DMS79 treated with DMSO at 0.1 percent for 48 hours (cell line): ENCODE measurements at regions not wholly inside any gene's neighbourhood (a gene's known extent, or its start where the extent isn't known, plus 50 kb on each side); places are given as distances from the start of the nearest gene placed in this dataset.
"Not testable (repeated sequence)": the region's sequence is repeated elsewhere in the genome, so short reads cannot be mapped to it uniquely, and the experiment has no call there.

Source experiments
- DNase-seq: peaks from one replicate; lab custom pipeline; 2025; lab: John Stamatoyannopoulos, UW

DNA sequence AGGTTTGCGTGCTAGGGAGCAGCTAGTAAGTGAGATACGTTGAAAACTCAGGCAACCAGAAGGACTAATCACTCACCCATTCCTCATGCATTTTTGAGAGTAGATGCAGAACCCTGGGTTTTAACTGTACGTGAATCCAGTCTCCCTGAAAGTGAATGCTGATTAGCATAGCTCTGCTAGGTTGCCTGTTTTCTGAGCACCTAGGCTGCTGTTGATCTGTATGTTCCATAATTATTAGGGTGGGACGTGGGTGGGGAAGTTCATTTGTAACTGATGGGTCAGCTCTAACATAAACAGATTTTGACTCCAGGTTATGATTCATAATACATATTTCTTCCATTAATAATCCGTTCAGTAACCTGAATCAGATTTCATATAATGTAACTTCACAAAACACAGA lies 379.0 kb upstream of the FANCL start:
- no peak for DNase-seq

- DNase-seq: no peak
These were observed 375.8 kb upstream of the FANCL start for GRCh38 chr2:58616961-58617360.

DNA sequence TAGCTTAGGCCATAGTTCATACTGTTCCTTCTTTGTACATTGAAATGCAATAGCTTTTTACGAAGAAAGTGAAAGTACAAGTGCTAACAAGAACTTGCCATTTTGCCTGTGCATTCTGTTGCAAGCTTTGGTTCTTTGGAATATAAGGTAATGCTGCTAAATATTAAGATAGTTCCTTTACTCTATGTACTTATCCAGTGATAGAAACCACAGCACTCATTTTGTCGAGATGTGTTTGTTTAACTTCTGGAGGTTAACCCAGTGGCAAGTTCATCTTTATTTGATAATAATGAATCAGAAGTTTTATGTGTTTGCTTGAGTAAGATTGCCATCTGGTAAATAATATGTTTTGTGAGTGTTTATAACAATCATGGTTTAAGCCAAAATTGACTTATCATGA lies 373.1 kb upstream of the FANCL start:
- peak; percentile 46 for DNase-seq

- no peak for DNase-seq
These were observed 371.8 kb upstream of the FANCL start for GRCh38 chr2:58612973-58613372.

- no peak for DNase-seq
These were observed 368.2 kb upstream of the FANCL start for GRCh38 chr2:58609326-58609725.

GRCh38 chr2:58608146-58608545 lies 367.0 kb upstream of the FANCL start:
- no peak for DNase-seq

GRCh38 chr2:58607448-58607847 lies 366.3 kb upstream of the FANCL start:
- no peak for DNase-seq

DNA sequence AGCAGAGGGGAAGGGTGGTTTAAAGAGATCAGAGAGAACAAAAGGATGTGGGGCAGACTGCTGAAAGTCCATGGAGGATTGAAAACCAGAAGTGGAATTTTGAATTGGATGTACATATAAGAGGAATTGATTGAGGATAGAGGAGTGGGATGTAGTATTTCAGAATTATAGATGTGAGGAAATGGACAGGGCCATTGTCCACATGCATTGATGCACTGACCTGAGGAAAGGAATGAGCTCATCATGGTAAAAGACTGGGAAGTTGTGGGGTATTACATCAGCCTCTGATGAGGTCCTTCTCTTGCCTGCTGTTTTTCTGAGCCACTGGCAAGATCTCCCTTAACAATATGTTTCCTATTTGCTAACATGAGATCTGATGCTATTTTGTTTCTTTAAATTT lies 365.7 kb upstream of the FANCL start:
- DNase-seq: no peak

DNA sequence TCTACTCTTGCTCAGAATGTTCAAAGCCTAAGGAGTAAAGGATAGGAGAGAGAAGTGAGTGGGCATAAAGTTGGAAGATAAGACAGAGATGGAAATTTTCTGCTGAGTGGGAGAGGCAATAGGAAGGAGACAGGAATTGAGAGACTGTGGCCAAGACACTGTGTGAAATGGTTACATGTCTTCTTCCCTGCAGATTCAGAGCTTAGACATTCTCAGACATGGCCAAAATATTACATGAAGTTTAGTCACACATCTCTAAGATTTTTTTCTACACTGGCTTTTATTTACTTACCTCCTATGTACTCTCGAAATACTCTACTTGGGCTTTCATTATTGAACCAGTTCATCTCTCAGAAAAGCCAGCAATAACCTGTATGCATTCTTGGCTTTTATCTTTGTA lies 363.0 kb upstream of the FANCL start:
- no peak for DNase-seq

GRCh38 chr2:58601017-58601416 lies 359.9 kb upstream of the FANCL start:
- no peak for DNase-seq

- no peak for DNase-seq
These were observed 357.0 kb upstream of the FANCL start for GRCh38 chr2:58598171-58598570.

- no peak for DNase-seq
These were observed 354.6 kb upstream of the FANCL start for GRCh38 chr2:58595714-58596113.

GRCh38 chr2:58594762-58595161 lies 353.6 kb upstream of the FANCL start:
- DNase-seq: no peak

DNA sequence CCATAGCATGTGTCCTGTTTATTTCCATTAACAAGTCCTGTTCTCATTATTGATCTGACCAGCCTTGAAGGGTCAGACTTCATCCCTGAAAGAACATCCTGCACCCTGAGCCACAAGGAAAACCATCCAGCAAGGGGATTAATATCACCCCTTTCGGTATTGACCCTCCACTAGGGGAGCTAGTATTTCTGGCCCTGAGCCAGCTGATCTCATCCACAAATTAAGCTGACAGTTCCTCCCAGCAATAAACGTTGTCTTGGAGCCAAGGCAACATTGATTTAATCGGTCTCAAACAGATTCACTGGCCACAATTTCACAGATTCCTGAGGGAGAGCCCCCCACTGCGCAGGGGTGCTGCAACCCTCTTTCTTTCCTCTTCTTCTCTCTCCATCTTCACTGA lies 353.1 kb upstream of the FANCL start:
- no peak for DNase-seq

DNA sequence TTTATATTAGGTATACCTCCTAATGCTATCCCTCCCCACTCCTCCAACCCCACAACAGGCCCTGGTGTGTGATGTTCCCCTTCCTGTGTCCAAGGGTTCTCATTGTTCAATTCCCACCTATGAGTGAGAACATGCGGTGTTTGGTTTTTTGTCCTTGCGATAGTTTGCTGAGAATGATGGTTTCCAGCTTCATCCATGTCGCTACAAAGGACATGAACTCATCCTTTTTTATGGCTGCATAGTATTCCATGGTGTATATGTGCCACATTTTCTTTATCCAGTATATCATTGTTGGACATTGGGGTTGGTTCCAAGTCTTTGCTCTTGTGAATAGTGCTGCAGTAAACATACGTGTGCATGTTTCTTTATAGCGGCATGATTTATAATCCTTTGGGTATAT lies 345.1 kb upstream of the FANCL start:
- not testable (repeated sequence) for DNase-seq

- no peak for DNase-seq
These were observed 344.1 kb upstream of the FANCL start for GRCh38 chr2:58585233-58585632.

DNA sequence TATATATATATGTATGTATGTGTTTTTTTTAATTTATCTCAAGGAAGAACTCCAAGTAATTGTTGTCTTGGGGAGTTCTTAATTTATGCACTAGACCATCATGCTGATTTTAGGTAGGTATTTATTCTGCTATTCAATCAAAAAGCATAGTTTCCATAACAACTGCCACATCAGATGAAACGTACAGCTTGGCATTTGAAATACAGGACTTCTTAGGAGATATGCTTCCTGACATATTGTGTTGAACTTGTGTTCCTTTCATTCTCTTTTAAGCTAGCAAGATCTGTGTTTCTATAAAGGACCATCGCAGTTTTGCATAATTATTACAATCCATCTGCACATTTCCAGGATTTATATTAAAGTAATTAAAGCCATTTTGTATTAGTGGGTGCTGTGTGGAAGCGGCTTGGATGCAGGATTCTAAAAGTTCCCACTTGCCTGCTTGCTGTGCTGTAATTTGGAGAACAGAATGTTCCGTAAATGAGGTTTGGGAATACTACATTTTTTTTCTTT lies 343.5 kb upstream of the FANCL start:
- no peak for DNase-seq

GRCh38 chr2:58578276-58578675 lies 337.2 kb upstream of the FANCL start:
- no peak for DNase-seq

- DNase-seq: no peak
These were observed 333.7 kb upstream of the FANCL start for GRCh38 chr2:58574873-58575272.

GRCh38 chr2:58572731-58573130 lies 331.6 kb upstream of the FANCL start:
- no peak for DNase-seq

GRCh38 chr2:58571181-58571852 lies 330.2 kb upstream of the FANCL start:
- DNase-seq: peak; percentile 53

GRCh38 chr2:58569475-58570185 lies 328.5 kb upstream of the FANCL start:
- DNase-seq: no peak

- no peak for DNase-seq
These were observed 327.8 kb upstream of the FANCL start for GRCh38 chr2:58568901-58569300.

GRCh38 chr2:58562276-58562675 lies 321.2 kb upstream of the FANCL start:
- no peak for DNase-seq
